IMR-90 (cell line): ENCODE measurements at regions not wholly inside any gene's neighbourhood (a gene's known extent, or its start where the extent isn't known, plus 50 kb on each side); places are given as distances from the start of the nearest gene placed in this dataset.

Experiments used
- ATAC-seq: fragments of 200-7000 bp; cut with Tn5 transposase; 2 replicates; pipeline ENCODE4 v1.9.1; 2020; ENCODE audit warnings: low read depth, mild to moderate bottlenecking, moderate library complexity
- BruUV-seq: library from RNA; stranded (reverse); fragments of 400-500 nt; replicated peaks from 2 replicates; lab custom pipeline; 2021; lab: Mats Ljungman, UMichigan
- CTCF ChIA-PET: fragments of 300-600 bp; formaldehyde crosslinking; extraction: SDS; loops from one replicate; lab custom pipeline; 2021; ENCODE audit warnings: antibody characterized with exemption; lab: Yijun Ruan, JAX
- POLR2A ChIA-PET: fragments of 300-600 bp; sonication (Branson Sonifier 250); formaldehyde crosslinking; loops from one replicate; lab custom pipeline; 2022; ENCODE audit warnings: antibody characterized with exemption; ENCODE audit not compliant: unreplicated experiment; lab: Charles Lee
- DNase-seq: peaks from one replicate; pipeline ENCODE4 v3.0.0; 2013
- H2AFZ ChIP-seq: replicated peaks from 2 replicates; pipeline ENCODE3; 2013; ENCODE audit warnings: low read length, mild to moderate bottlenecking; ENCODE audit not compliant: poor library complexity
- H2AK5ac ChIP-seq: 2 replicates; pipeline ENCODE4 v1.6.1; 2013; ENCODE audit warnings: low read depth, low read length, inconsistent platforms
- H2AK9ac ChIP-seq: replicated peaks from 2 replicates; pipeline ENCODE3; 2013; ENCODE audit warnings: mild to moderate bottlenecking, low read depth, low read length, moderate library complexity; ENCODE audit not compliant: poor library complexity
- H2BK120ac ChIP-seq: 2 replicates; pipeline ENCODE4 v1.6.1; 2013; ENCODE audit warnings: low read depth, low read length, inconsistent platforms
- H2BK15ac ChIP-seq: 3 replicates; pipeline ENCODE4 v1.6.1; 2013; ENCODE audit warnings: low read depth, low read length, inconsistent platforms
- H2BK20ac ChIP-seq: 2 replicates; pipeline ENCODE4 v1.6.1; 2013; ENCODE audit warnings: low read depth, mild to moderate bottlenecking, inconsistent platforms, low read length, moderate library complexity
- H2BK5ac ChIP-seq: 2 replicates; pipeline ENCODE4 v1.6.1; 2013; ENCODE audit warnings: mild to moderate bottlenecking, low read depth, low read length, inconsistent platforms; ENCODE audit not compliant: poor library complexity, severe bottlenecking
- H3K14ac ChIP-seq: replicated peaks from 2 replicates; pipeline ENCODE4 v1.6.1; 2013; ENCODE audit warnings: low read depth, low read length, inconsistent platforms
- H3K18ac ChIP-seq: 2 replicates; pipeline ENCODE4 v1.6.1; 2013; ENCODE audit warnings: low read depth, low read length, control low read depth
- H3K23ac ChIP-seq: 2 replicates; pipeline ENCODE4 v1.6.1; 2013; ENCODE audit warnings: low read depth, low read length, inconsistent platforms
- H3K27ac ChIP-seq: 2 replicates; pipeline ENCODE4 v1.5.1; 2013; ENCODE audit warnings: mild to moderate bottlenecking, control low read depth, low read length; ENCODE audit not compliant: insufficient read depth
- H3K27me3 ChIP-seq: 2 replicates; pipeline ENCODE4 v1.6.1; 2013; ENCODE audit warnings: low read length; ENCODE audit not compliant: control insufficient read depth, insufficient read depth
- H3K36me3 ChIP-seq: 2 replicates; pipeline ENCODE4 v1.6.1; 2013; ENCODE audit warnings: low read length, mixed read lengths; ENCODE audit not compliant: control insufficient read depth, insufficient read depth
- H3K4ac ChIP-seq: 2 replicates; pipeline ENCODE4 v1.6.1; 2013; ENCODE audit warnings: low read depth, low read length, inconsistent platforms
- H3K4me1 ChIP-seq: 2 replicates; pipeline ENCODE4 v1.6.1; 2013; ENCODE audit warnings: low read length, mixed read lengths; ENCODE audit not compliant: control insufficient read depth, insufficient read depth
- H3K4me2 ChIP-seq: 2 replicates; pipeline ENCODE4 v1.6.1; 2013; ENCODE audit warnings: low read depth, mild to moderate bottlenecking, control low read depth, low read length, moderate library complexity
- H3K4me3 ChIP-seq: 2 replicates; pipeline ENCODE4 v1.5.1; 2013; ENCODE audit warnings: low read depth, mild to moderate bottlenecking, control low read depth, low read length, moderate library complexity; ENCODE audit not compliant: insufficient read depth
- H3K56ac ChIP-seq: 2 replicates; pipeline ENCODE4 v1.6.1; 2013; ENCODE audit warnings: low read length, inconsistent platforms; ENCODE audit not compliant: insufficient read depth; ENCODE audit errors: extremely low read depth
- H3K79me1 ChIP-seq, 2 experiments: 2 replicates each; pipeline ENCODE4 v1.6.1; 2013; ENCODE audit warnings: low read length in 2 of 2, inconsistent platforms in 1 of 2, low read depth in 1 of 2
- H3K9ac ChIP-seq: 2 replicates; pipeline ENCODE4 v1.6.1; 2013; ENCODE audit warnings: low read depth, low read length, control low read depth
- H3K9me1 ChIP-seq: 2 replicates; pipeline ENCODE4 v1.6.1; 2013; ENCODE audit warnings: low read length, inconsistent platforms; ENCODE audit not compliant: insufficient read depth
- H3K9me3 ChIP-seq: 2 replicates; pipeline ENCODE4 v1.6.1; 2013; ENCODE audit warnings: low read length; ENCODE audit not compliant: control insufficient read depth, insufficient read depth
- H4K20me1 ChIP-seq: 2 replicates; pipeline ENCODE4 v1.6.1; 2013; ENCODE audit warnings: low read length, inconsistent platforms; ENCODE audit not compliant: insufficient read depth
- H4K5ac ChIP-seq: 2 replicates; pipeline ENCODE4 v1.6.1; 2013; ENCODE audit warnings: mild to moderate bottlenecking, low read depth, low read length, control low read depth
- H4K8ac ChIP-seq, 2 experiments: 2 replicates each; pipeline ENCODE4 v1.6.1; 2013; ENCODE audit warnings: low read depth in 2 of 2, low read length in 2 of 2, control low read depth in 1 of 2, inconsistent platforms in 1 of 2
- H4K91ac ChIP-seq: 2 replicates; pipeline ENCODE4 v1.6.1; 2013; ENCODE audit warnings: low read depth, low read length, inconsistent platforms; ENCODE audit not compliant: insufficient read depth
- BHLHE40 ChIP-seq: fragments of 150-350 bp; IDR thresholded peaks from 2 replicates; pipeline ENCODE4 v1.6.1; 2016; ENCODE audit warnings: mild to moderate bottlenecking, low read depth, low read length
- CEBPB ChIP-seq: IDR thresholded peaks from 2 replicates; pipeline ENCODE4 v1.6.1; 2012; ENCODE audit warnings: low read depth, low read length, improper control_type of control experiment
- CHD1 ChIP-seq: IDR thresholded peaks from 2 replicates; pipeline ENCODE4 v1.6.1; 2012; ENCODE audit warnings: low read depth, low read length, improper control_type of control experiment
- MAFK ChIP-seq: IDR thresholded peaks from 2 replicates; pipeline ENCODE4 v1.6.1; 2012; ENCODE audit warnings: low read depth, low read length, improper control_type of control experiment
- MAZ ChIP-seq: IDR thresholded peaks from 2 replicates; pipeline ENCODE4 v1.6.1; 2012; ENCODE audit warnings: low read depth, mild to moderate bottlenecking, low read length, improper control_type of control experiment, moderate library complexity, borderline replicate concordance
- MXI1 ChIP-seq: IDR thresholded peaks from 2 replicates; pipeline ENCODE4 v1.6.1; 2012; ENCODE audit warnings: low read depth, mild to moderate bottlenecking, low read length, moderate library complexity, borderline replicate concordance
- NFE2L2 ChIP-seq: fragments of 150-350 bp; IDR thresholded peaks from 2 replicates; pipeline ENCODE4 v1.6.1; 2016; ENCODE audit warnings: low read depth, mild to moderate bottlenecking, low read length
- RAD21 ChIP-seq: IDR thresholded peaks from 2 replicates; pipeline ENCODE4 v1.6.1; 2012; ENCODE audit warnings: low read length, improper control_type of control experiment
- RCOR1 ChIP-seq: IDR thresholded peaks from 2 replicates; pipeline ENCODE4 v1.6.1; 2012; ENCODE audit warnings: mild to moderate bottlenecking, low read length, improper control_type of control experiment; ENCODE audit not compliant: insufficient replicate concordance
- SMC3 ChIP-seq: fragments of 150-350 bp; IDR thresholded peaks from 2 replicates; pipeline ENCODE4 v1.6.1; 2016; ENCODE audit warnings: low read depth, mild to moderate bottlenecking, antibody characterized with exemption, low read length, moderate library complexity
- dilution Hi-C: fragments of 300-500 bp; cut with HindIII; formaldehyde crosslinking; loops from one replicate; pipeline ENCODE4 v1.14.3; 2018; ENCODE audit warnings: low sequenced_read_pairs; ENCODE audit not compliant: unreplicated experiment
- in situ Hi-C: fragments of 300-500 bp; cut with MboI; formaldehyde crosslinking; loops from 3 replicates; pipeline ENCODE4 v1.14.3; 2019; ENCODE audit warnings: low sequenced_read_pairs, inconsistent platforms, mixed read lengths
- intact Hi-C: fragments of 100-400 bp; cut with micrococcal nuclease; formaldehyde crosslinking; loops from 2 replicates; pipeline ENCODE4 v1.10.0; 2022
- TF ChIP-seq, protein P1 (sequence below): fragments of 150-350 bp; IDR thresholded peaks from 2 replicates; pipeline ENCODE4 v1.6.1; 2016; ENCODE audit warnings: low read depth, mild to moderate bottlenecking, low read length, moderate library complexity, borderline replicate concordance

DNA sequence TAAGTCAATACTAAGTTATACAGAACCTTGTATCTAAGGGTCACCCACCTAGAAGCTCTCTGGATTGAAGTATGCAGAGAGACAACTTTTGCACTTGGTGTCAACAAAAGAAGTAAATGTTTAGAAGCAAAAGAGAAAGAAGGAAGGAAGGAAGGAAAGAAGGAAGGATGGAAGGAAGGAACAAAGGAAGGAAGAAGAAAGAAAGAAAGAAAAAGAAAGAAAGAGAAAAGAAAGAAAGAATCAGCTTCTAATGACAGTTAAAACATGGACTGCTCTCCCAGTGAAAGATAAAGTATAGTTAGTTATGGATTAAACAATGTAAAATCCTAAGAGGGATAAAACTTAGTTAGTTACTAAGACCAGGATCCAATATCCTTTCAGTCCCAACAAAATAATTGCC lies 613.8 kb upstream of the NR2F2 start:
- CTCF ChIA-PET, result no interaction called here
- no peak overlapping the region for H3K56ac ChIP-seq
- H2AK9ac ChIP-seq, result no peak overlapping the region
- no peak overlapping the region for H2BK5ac ChIP-seq
- no peak overlapping the region for H2BK15ac ChIP-seq
- H4K8ac ChIP-seq, result no peak overlapping the region
- H3K27ac ChIP-seq, result no peak overlapping the region
- POLR2A ChIA-PET, result no interaction called here
- H3K36me3 ChIP-seq, result no peaks in the 10 kb centered on the region
- no peak for TF ChIP-seq MAFK
- TF ChIP-seq RAD21, result no peak
- no peak for TF ChIP-seq CHD1
- no peak for TF ChIP-seq CEBPB
- TF ChIP-seq RCOR1, result no peak
- no peak for TF ChIP-seq SMC3
- TF ChIP-seq MAZ, result no peak
- TF ChIP-seq, protein P1, sequence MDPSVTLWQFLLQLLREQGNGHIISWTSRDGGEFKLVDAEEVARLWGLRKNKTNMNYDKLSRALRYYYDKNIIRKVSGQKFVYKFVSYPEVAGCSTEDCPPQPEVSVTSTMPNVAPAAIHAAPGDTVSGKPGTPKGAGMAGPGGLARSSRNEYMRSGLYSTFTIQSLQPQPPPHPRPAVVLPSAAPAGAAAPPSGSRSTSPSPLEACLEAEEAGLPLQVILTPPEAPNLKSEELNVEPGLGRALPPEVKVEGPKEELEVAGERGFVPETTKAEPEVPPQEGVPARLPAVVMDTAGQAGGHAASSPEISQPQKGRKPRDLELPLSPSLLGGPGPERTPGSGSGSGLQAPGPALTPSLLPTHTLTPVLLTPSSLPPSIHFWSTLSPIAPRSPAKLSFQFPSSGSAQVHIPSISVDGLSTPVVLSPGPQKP, result no peak
- no peak for TF ChIP-seq BHLHE40
- TF ChIP-seq MXI1, result no peak
- no peak for TF ChIP-seq NFE2L2
- no peak overlapping the region for H4K5ac ChIP-seq
- no peaks in the 10 kb centered on the region for H3K27me3 ChIP-seq
- no peak overlapping the region for H3K14ac ChIP-seq
- intact Hi-C loops (no loop called here), in situ Hi-C loops (no loop called here), dilution Hi-C loops (no loop called here)
- no peaks in the 10 kb centered on the region for H3K79me1 ChIP-seq
- H3K18ac ChIP-seq, result no peak overlapping the region
- H3K9me1 ChIP-seq, result peaks cover 6% of the 10 kb centered on the region; the same call in 1 of the 2 replicates
- H3K4ac ChIP-seq, result no peak overlapping the region
- H3K23ac ChIP-seq, result no peak overlapping the region
- no peak for ATAC-seq
- no TSS peak for BruUV-seq
- DNase-seq, result no peak
- no peak overlapping the region for H2BK120ac ChIP-seq
- H2AFZ ChIP-seq, result no peak overlapping the region
- H2AK5ac ChIP-seq, result no peak overlapping the region
- H4K91ac ChIP-seq, result no peak overlapping the region
- no peaks in the 10 kb centered on the region for H3K9me3 ChIP-seq
- no peak overlapping the region for H3K4me3 ChIP-seq
- no peaks in the 10 kb centered on the region for H4K20me1 ChIP-seq
- no peak overlapping the region for H3K4me2 ChIP-seq
- no peak overlapping the region for H2BK20ac ChIP-seq
- H3K4me1 ChIP-seq, result peaks cover 6% of the 10 kb centered on the region
- H3K9ac ChIP-seq, result no peak overlapping the region
